PC-9 (cell line): ENCODE measurements at regions not wholly inside any gene's neighbourhood (a gene's known extent, or its start where the extent isn't known, plus 50 kb on each side); places are given as distances from the start of the nearest gene placed in this dataset.

Experiments used
- BruUV-seq: library from RNA; stranded (reverse); fragments of 400-500 nt; replicated peaks from 2 replicates; lab custom pipeline; 2021; lab: Mats Ljungman, UMichigan
- CTCF ChIA-PET: fragments of 300-600 bp; sonication (Branson Sonifier 250); formaldehyde crosslinking; loops from one replicate; lab custom pipeline; 2022; ENCODE audit warnings: antibody characterized with exemption; lab: Charles Lee
- POLR2A ChIA-PET: fragments of 300-600 bp; sonication (Branson Sonifier 250); formaldehyde crosslinking; loops from one replicate; lab custom pipeline; 2022; ENCODE audit warnings: antibody characterized with exemption; ENCODE audit not compliant: unreplicated experiment; lab: Charles Lee
- DNase-seq, 2 experiments: peaks; one replicate each; pipeline versions ENCODE4 v3.0.0 to v3.0.0-alpha.2; 2015 to 2022; ENCODE audit warnings: mixed read lengths in 1 of 2
- H2AFZ ChIP-seq: fragments of 200-600 bp; sonication (generic); 2 replicates; pipeline ENCODE4 v1.8.1; 2017; ENCODE audit warnings: antibody characterized with exemption
- H3F3A ChIP-seq: fragments of 200-600 bp; sonication (generic); 2 replicates; pipeline ENCODE4 v1.8.1; 2017; ENCODE audit warnings: antibody characterized with exemption, mild to moderate bottlenecking, low read depth; ENCODE audit not compliant: insufficient read depth
- H3K27ac ChIP-seq: fragments of 200-600 bp; sonication (generic); 2 replicates; pipeline ENCODE4 v1.6.1; 2016; ENCODE audit warnings: mixed run types
- H3K27me3 ChIP-seq: fragments of 200-600 bp; sonication (generic); 2 replicates; pipeline ENCODE4 v1.6.1; 2016; ENCODE audit warnings: low read depth, mixed run types; ENCODE audit not compliant: insufficient read depth
- H3K36me3 ChIP-seq: fragments of 200-600 bp; sonication (generic); 2 replicates; pipeline ENCODE4 v1.6.1; 2016; ENCODE audit warnings: low read depth, mixed run types
- H3K4me1 ChIP-seq: fragments of 200-600 bp; sonication (generic); replicated peaks from 2 replicates; pipeline ENCODE4 v1.6.1; 2016; ENCODE audit warnings: mixed run types; ENCODE audit not compliant: insufficient read depth
- H3K4me2 ChIP-seq: fragments of 200-600 bp; sonication (generic); 2 replicates; pipeline ENCODE4 v1.6.1; 2017; ENCODE audit warnings: mixed run types
- H3K4me3 ChIP-seq: fragments of 200-600 bp; sonication (generic); 2 replicates; pipeline ENCODE4 v1.6.1; 2016; ENCODE audit warnings: mixed run types
- H3K79me2 ChIP-seq: fragments of 200-600 bp; sonication (generic); 2 replicates; pipeline ENCODE4 v1.6.1; 2017; ENCODE audit warnings: low read depth, mixed run types
- H3K9me2 ChIP-seq: fragments of 200-600 bp; sonication (generic); 2 replicates; pipeline ENCODE4 v1.8.1; 2017; ENCODE audit warnings: mild to moderate bottlenecking; ENCODE audit not compliant: insufficient read depth
- H3K9me3 ChIP-seq: fragments of 200-600 bp; sonication (generic); 2 replicates; pipeline ENCODE4 v1.8.1; 2016; ENCODE audit warnings: low read depth; ENCODE audit not compliant: insufficient read depth
- H4K20me1 ChIP-seq: fragments of 200-600 bp; sonication (generic); 2 replicates; pipeline ENCODE4 v1.8.1; 2017; ENCODE audit not compliant: insufficient read depth
- EZH2 ChIP-seq: fragments of 200-600 bp; sonication (generic); IDR thresholded peaks from 2 replicates; pipeline ENCODE4 v1.8.0; 2017; ENCODE audit warnings: antibody characterized with exemption, low read depth
- intact Hi-C: fragments of 100-400 bp; cut with micrococcal nuclease; formaldehyde crosslinking; loops from one replicate; pipeline ENCODE4 v1.10.0; 2022; ENCODE audit not compliant: unreplicated experiment
- TF ChIP-seq, protein P1 (sequence below): fragments of 200-600 bp; sonication (generic); conservative IDR thresholded peaks from 2 replicates; pipeline ENCODE4 v1.6.1; 2017; ENCODE audit warnings: mixed run types, antibody characterized with exemption, mild to moderate bottlenecking, moderate library complexity

DNA sequence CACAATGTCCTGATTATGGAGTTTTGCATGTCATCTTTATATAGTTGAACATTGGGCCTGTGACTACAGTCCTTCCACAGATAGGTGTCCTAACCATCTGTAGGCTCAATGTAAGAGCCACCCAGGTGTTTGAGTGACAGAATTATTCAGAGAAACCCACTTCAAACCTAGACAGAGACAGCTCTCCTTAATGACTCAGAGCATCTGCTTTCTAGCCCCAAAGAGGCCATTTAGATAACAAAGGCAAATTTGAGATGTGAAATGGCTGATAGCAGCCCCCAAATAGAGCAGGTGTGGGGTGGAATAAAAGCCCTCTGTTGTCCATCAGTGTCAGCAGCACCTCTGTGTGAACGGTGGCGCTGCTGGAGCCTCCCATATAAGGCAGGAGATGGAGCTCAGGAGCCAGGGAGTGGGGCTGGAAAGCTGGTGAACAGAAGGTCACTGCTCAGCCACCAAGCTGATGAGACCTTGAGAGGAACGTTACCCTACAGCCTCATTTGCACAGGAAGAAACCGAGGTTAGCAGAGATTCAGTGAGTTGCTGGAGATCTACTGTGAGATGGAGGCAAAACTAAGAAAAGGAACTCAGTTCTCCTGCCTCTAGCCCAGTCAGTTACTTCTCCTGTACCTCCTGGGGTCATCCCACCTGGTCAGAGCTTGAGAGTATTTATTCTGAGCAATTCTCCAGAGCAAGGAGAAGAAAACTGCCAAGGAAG, 153.3 kb upstream of the LNX1 start:
- ChIA-PET POLR2A (no interaction called here), CTCF (no interaction called here)
- Histone ChIP-seq H3K9me2 (no peaks in the 10 kb centered on the region), H3K27me3 (no peaks in the 10 kb centered on the region), H4K20me1 (no peaks in the 10 kb centered on the region), H3K79me2 (no peaks in the 10 kb centered on the region), H3K4me1 (no peaks in the 10 kb centered on the region), H3K9me3 (no peaks in the 10 kb centered on the region), H2AFZ (no peak overlapping the region), H3F3A (no peaks in the 10 kb centered on the region), H3K27ac (no peak overlapping the region), H3K4me2 (no peak overlapping the region), H3K36me3 (no peaks in the 10 kb centered on the region), H3K4me3 (no peak overlapping the region)
- no TSS peak for BruUV-seq
- no peak for TF ChIP-seq EZH2
- TF ChIP-seq, protein P1, sequence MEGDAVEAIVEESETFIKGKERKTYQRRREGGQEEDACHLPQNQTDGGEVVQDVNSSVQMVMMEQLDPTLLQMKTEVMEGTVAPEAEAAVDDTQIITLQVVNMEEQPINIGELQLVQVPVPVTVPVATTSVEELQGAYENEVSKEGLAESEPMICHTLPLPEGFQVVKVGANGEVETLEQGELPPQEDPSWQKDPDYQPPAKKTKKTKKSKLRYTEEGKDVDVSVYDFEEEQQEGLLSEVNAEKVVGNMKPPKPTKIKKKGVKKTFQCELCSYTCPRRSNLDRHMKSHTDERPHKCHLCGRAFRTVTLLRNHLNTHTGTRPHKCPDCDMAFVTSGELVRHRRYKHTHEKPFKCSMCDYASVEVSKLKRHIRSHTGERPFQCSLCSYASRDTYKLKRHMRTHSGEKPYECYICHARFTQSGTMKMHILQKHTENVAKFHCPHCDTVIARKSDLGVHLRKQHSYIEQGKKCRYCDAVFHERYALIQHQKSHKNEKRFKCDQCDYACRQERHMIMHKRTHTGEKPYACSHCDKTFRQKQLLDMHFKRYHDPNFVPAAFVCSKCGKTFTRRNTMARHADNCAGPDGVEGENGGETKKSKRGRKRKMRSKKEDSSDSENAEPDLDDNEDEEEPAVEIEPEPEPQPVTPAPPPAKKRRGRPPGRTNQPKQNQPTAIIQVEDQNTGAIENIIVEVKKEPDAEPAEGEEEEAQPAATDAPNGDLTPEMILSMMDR, result no peak
- DNase-seq, result no peak
- intact Hi-C loops, result no loop called here

DNA sequence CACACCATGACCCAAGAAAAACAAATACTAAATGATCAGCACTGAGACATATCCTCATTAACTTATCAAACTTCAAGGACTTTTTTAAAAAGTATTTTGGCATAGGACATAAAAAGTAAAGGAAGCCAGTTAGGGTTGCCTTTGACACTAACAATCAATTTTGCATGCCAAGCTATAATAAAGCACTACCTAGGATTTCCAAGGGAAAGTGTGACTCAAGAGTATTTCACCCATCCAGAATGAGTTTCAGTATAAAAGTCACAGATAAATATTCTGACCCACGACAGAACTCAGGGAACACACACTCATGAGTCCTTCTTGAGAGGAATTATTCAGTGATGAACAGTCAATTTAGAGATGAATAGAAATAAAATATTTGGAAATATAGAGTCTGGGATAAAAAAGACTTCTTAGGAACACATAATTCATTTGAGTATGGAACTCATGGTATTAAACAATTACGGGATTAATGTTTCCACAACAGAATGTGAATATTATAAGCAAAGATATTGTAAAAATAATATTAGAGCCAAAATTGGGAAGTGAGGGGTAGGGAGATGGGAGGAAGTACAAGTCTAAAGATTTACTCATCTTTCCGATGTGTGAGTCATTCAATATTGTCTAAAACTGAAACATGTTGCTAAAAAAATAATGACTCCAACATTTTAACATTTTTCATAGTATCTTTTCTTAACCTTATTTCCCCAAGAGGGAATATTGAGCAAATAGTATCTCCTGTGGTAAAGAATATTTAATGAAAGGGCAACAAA, 143.5 kb upstream of the LNX1 start:
- H3K4me1 ChIP-seq, result no peaks in the 10 kb centered on the region
- no peaks in the 10 kb centered on the region for H3K36me3 ChIP-seq
- no peak overlapping the region for H3K27ac ChIP-seq
- no peak for DNase-seq
- H3K9me2 ChIP-seq, result no peaks in the 10 kb centered on the region
- no peak overlapping the region for H3K4me2 ChIP-seq
- intact Hi-C loops, result no loop called here
- no peaks in the 10 kb centered on the region for H3K27me3 ChIP-seq
- H3K79me2 ChIP-seq, result no peaks in the 10 kb centered on the region
- no TSS peak for BruUV-seq
- no peak for TF ChIP-seq EZH2
- TF ChIP-seq, protein P1, result no peak
- CTCF ChIA-PET, result no interaction called here
- no peak overlapping the region for H3K4me3 ChIP-seq
- no peaks in the 10 kb centered on the region for H3F3A ChIP-seq
- no peak overlapping the region for H2AFZ ChIP-seq
- H4K20me1 ChIP-seq, result no peaks in the 10 kb centered on the region
- POLR2A ChIA-PET, result no interaction called here
- H3K9me3 ChIP-seq, result peaks cover 4% of the 10 kb centered on the region; the same call in 1 of the 2 replicates

DNA sequence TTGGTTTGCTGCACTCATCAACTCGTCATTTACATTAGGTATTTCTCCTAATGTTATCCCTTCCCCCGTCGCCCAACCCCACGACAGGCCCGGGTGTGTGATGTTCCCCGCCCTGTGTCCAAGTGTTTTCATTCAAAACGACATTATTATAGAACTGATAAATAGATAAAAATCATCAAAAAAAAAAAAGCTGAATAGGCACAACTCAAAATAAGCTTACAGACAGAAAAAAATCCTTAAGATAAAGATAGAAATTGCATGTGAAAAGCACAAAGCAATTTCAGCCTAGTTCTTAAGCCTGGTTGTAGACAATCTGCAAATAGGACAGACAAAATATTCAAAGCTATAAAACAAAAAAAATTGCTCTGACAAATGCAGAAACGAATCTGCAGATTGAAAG, 142.9 kb upstream of the LNX1 start:
- Histone ChIP-seq H3K4me3 (no peak overlapping the region), H2AFZ (no peak overlapping the region), H3K4me2 (no peak overlapping the region), H3K9me3 (peaks cover 4% of the 10 kb centered on the region; the same call in 1 of the 2 replicates), H3K27ac (no peak overlapping the region), H3K4me1 (no peaks in the 10 kb centered on the region), H4K20me1 (no peaks in the 10 kb centered on the region), H3K9me2 (no peaks in the 10 kb centered on the region), H3K27me3 (no peaks in the 10 kb centered on the region), H3K79me2 (no peaks in the 10 kb centered on the region), H3K36me3 (no peaks in the 10 kb centered on the region), H3F3A (no peaks in the 10 kb centered on the region)
- DNase-seq, result no peak
- CTCF ChIA-PET, result no interaction called here
- TF ChIP-seq EZH2, result no peak
- TF ChIP-seq, protein P1, result no peak
- intact Hi-C loops, result no loop called here
- POLR2A ChIA-PET, result no interaction called here
- BruUV-seq, result no TSS peak
